KMS-11 (cell line): ENCODE measurements at regions not wholly inside any gene's neighbourhood (a gene's known extent, or its start where the extent isn't known, plus 50 kb on each side); places are given as distances from the start of the nearest gene placed in this dataset.

ENCODE experiments used
- H2AFZ ChIP-seq: fragments of 200-600 bp; sonication (generic); 2 replicates; pipeline ENCODE4 v1.6.1; 2016; ENCODE audit warnings: antibody characterized with exemption, mixed run types, low read depth
- H3K27ac ChIP-seq: fragments of 200-600 bp; sonication (generic); 2 replicates; pipeline ENCODE4 v1.6.1; 2016; ENCODE audit warnings: mild to moderate bottlenecking, mixed run types
- H3K27me3 ChIP-seq: fragments of 200-600 bp; sonication (generic); 2 replicates; pipeline ENCODE4 v1.6.1; 2017; ENCODE audit warnings: mild to moderate bottlenecking, low read depth, mixed run types, moderate library complexity; ENCODE audit not compliant: insufficient read depth
- H3K36me3 ChIP-seq: fragments of 200-600 bp; sonication (generic); 2 replicates; pipeline ENCODE4 v1.6.1; 2017; ENCODE audit warnings: mild to moderate bottlenecking, mixed run types; ENCODE audit not compliant: insufficient read depth
- H3K4me1 ChIP-seq: fragments of 200-600 bp; sonication (generic); 2 replicates; pipeline ENCODE4 v1.6.1; 2016; ENCODE audit warnings: mild to moderate bottlenecking, low read depth, mixed run types; ENCODE audit not compliant: poor library complexity, severe bottlenecking
- H3K4me2 ChIP-seq: fragments of 200-600 bp; sonication (generic); 2 replicates; pipeline ENCODE4 v1.7.0; 2016; ENCODE audit warnings: mild to moderate bottlenecking, mixed run types
- H3K4me3 ChIP-seq: fragments of 200-600 bp; sonication (generic); IDR thresholded peaks from 2 replicates; pipeline ENCODE4 v1.6.1; 2017; ENCODE audit warnings: low read depth, low read length, mixed read lengths; ENCODE audit not compliant: insufficient read depth
- H3K79me2 ChIP-seq: fragments of 200-600 bp; sonication (generic); 2 replicates; pipeline ENCODE4 v1.6.1; 2016; ENCODE audit warnings: low read depth, mixed run types; ENCODE audit not compliant: insufficient read depth
- H3K9ac ChIP-seq: fragments of 200-600 bp; sonication (generic); 2 replicates; pipeline ENCODE4 v1.6.1; 2016; ENCODE audit warnings: mild to moderate bottlenecking, mixed run types
- H4K20me1 ChIP-seq: fragments of 200-600 bp; sonication (generic); 2 replicates; pipeline ENCODE4 v1.6.1; 2016; ENCODE audit warnings: mild to moderate bottlenecking, mixed run types; ENCODE audit not compliant: insufficient read depth
- TF ChIP-seq, protein P1 (sequence below): fragments of 200-600 bp; sonication (generic); conservative IDR thresholded peaks from 2 replicates; pipeline ENCODE4 v1.6.1; 2017; ENCODE audit warnings: low read depth, mild to moderate bottlenecking, antibody characterized with exemption, low read length, moderate library complexity, mixed read lengths

- TF ChIP-seq, protein P1, sequence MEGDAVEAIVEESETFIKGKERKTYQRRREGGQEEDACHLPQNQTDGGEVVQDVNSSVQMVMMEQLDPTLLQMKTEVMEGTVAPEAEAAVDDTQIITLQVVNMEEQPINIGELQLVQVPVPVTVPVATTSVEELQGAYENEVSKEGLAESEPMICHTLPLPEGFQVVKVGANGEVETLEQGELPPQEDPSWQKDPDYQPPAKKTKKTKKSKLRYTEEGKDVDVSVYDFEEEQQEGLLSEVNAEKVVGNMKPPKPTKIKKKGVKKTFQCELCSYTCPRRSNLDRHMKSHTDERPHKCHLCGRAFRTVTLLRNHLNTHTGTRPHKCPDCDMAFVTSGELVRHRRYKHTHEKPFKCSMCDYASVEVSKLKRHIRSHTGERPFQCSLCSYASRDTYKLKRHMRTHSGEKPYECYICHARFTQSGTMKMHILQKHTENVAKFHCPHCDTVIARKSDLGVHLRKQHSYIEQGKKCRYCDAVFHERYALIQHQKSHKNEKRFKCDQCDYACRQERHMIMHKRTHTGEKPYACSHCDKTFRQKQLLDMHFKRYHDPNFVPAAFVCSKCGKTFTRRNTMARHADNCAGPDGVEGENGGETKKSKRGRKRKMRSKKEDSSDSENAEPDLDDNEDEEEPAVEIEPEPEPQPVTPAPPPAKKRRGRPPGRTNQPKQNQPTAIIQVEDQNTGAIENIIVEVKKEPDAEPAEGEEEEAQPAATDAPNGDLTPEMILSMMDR = no peak
Measured at GRCh38 chr2:207471261-207471660, 58.5 kb upstream of the CREB1 start.

GRCh38 chr2:207472343-207473048 is 57.3 kb upstream of the CREB1 start:
- no peaks in the 10 kb centered on the region for H3K36me3 ChIP-seq
- no peak overlapping the region for H3K4me3 ChIP-seq

More at GRCh38 chr2:207471261-207471660, 58.5 kb upstream of the CREB1 start:
- Histone ChIP-seq H3K27me3 (no peaks in the 10 kb centered on the region), H2AFZ (no peak overlapping the region), H3K4me3 (no peak overlapping the region), H3K27ac (no peak overlapping the region), H3K4me2 (no peak overlapping the region), H3K9ac (no peak overlapping the region), H4K20me1 (no peaks in the 10 kb centered on the region), H3K36me3 (no peaks in the 10 kb centered on the region), H3K4me1 (no peaks in the 10 kb centered on the region), H3K79me2 (no peaks in the 10 kb centered on the region)

DNA sequence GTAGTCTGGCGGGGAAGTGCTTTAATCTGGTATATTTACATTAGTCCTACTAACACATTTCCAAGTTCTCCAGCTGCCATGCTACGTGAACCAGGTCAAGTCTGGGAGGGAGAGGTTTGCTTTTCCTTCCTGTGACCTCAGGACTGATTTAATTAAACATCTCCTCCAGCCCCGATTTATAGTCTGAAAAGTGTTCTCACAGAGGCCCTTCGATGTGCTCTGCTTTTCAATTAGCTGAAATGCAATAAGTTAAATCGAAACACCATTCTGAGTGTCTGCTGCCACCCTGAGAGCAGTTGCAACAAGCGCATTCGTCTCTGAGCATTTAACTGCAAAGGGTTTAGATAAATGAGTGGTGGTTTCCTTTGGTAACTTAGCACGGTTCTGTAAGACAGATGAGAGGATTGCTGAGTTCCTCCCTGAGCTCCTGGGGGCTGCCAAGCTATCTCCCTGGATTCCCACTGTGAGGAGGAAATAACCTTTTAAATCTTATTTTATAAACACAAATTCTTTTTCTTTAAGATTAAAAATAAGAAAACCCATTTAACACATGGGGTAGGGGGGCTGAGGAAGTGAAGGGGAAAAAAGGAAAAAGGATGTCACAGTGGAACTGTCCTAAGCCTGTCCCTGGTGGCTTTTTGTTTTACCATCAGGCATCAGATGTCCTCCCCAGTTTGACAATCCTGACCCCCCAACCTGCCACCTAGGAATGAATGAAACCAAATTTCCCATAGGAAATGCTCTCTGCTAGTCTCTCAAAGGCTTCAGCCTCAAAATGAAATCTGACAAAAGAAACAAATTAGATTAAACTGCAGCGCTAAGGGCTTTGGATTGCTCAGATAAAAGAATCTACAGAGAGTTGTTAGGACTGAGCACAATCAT is 56.5 kb upstream of the CREB1 start:
- H3K4me1 ChIP-seq = no peaks in the 10 kb centered on the region
- H3K27me3 ChIP-seq = no peaks in the 10 kb centered on the region
- no peaks in the 10 kb centered on the region for H3K79me2 ChIP-seq
- no peak overlapping the region for H2AFZ ChIP-seq
- no peak overlapping the region for H3K4me2 ChIP-seq
- no peak overlapping the region for H3K4me3 ChIP-seq
- H3K9ac ChIP-seq = no peak overlapping the region
- H4K20me1 ChIP-seq = no peaks in the 10 kb centered on the region
- H3K36me3 ChIP-seq = no peaks in the 10 kb centered on the region
- TF ChIP-seq, protein P1 = no peak
- no peak overlapping the region for H3K27ac ChIP-seq

More at GRCh38 chr2:207472343-207473048, 57.3 kb upstream of the CREB1 start:
- Histone ChIP-seq H3K4me2 (no peak overlapping the region), H3K9ac (no peak overlapping the region), H3K79me2 (no peaks in the 10 kb centered on the region), H3K27me3 (no peaks in the 10 kb centered on the region), H4K20me1 (no peaks in the 10 kb centered on the region), H3K4me1 (no peaks in the 10 kb centered on the region), H3K27ac (no peak overlapping the region), H2AFZ (no peak overlapping the region)
- TF ChIP-seq, protein P1 = no peak

DNA sequence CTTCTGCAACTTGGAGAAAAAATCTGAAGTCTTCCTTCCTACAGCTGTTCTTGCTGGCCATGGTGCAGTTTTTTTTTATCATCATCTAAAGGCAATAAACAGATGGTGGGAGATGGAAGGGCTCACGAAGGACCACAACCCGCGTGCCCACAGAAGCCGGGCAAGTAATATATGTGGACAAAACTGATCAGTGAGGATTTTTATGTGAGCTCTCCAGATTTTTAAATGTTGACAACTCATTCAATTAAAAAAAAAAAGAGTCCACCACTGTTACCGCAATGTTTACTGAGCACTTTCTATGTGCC is 55.9 kb upstream of the CREB1 start:
- Histone ChIP-seq H4K20me1 (no peaks in the 10 kb centered on the region), H3K9ac (no peak overlapping the region), H3K4me2 (no peak overlapping the region), H2AFZ (no peak overlapping the region), H3K36me3 (no peaks in the 10 kb centered on the region), H3K27ac (no peak overlapping the region), H3K4me3 (no peak overlapping the region), H3K4me1 (no peaks in the 10 kb centered on the region), H3K27me3 (no peaks in the 10 kb centered on the region), H3K79me2 (no peaks in the 10 kb centered on the region)
- TF ChIP-seq, protein P1 = no peak
